ENCODE measurements at regions not wholly inside any gene's neighbourhood (a gene's known extent, or its start where the extent isn't known, plus 50 kb on each side); places are given as distances from the start of the nearest gene placed in this dataset.

DNA sequence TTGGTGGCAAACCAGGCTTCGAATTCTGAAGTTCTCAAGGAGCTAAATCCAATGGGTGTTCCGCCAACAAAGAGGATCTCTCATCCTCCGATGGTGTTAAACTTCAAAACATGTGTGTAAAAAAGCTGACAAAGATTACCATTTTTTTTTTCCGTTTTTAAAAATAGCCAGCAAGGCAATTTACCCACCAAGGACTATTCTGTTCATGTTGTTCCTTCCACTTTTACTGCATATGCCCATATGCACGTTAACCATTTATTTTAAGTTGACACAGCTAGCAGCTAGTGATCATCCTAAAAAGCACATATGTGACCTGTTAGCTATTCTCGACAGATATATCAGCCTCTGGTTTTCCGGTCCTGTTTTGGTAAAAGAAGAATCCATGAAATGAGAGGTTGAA lies 326.7 kb downstream of the PLK2 start:
- H3K4me3 ChIP-seq (ENCODE audit: insufficient read length, low read depth) = no peak overlapping the region
- no peaks in the 10 kb centered on the region for H3K36me3 ChIP-seq (ENCODE audit: insufficient read depth, insufficient read length, low read length)
- no peak overlapping the region for H3K9ac ChIP-seq (ENCODE audit: insufficient read length, low read depth)
- no peak for DNase-seq (ENCODE audit: low read depth, low spot score)
- no peaks in the 10 kb centered on the region for H3K27me3 ChIP-seq (ENCODE audit: insufficient read depth, insufficient read length)
- TF ChIP-seq YY1 (IDR thresholded peaks at IDR 0.05; ENCODE audit: insufficient read depth, insufficient read length) (no peak), ZNF274 (IDR thresholded peaks at IDR 0.05; ENCODE audit: low read depth, low read length) (no peak), SUZ12 (IDR thresholded peaks at IDR 0.05; ENCODE audit: extremely low read depth, insufficient read depth, insufficient read length) (no peak)
- no peaks in the 10 kb centered on the region for H3K9me3 ChIP-seq (ENCODE audit: insufficient read depth, low read length)
- H3K4me1 ChIP-seq (ENCODE audit: insufficient read depth, insufficient read length) = no peaks in the 10 kb centered on the region

DNA sequence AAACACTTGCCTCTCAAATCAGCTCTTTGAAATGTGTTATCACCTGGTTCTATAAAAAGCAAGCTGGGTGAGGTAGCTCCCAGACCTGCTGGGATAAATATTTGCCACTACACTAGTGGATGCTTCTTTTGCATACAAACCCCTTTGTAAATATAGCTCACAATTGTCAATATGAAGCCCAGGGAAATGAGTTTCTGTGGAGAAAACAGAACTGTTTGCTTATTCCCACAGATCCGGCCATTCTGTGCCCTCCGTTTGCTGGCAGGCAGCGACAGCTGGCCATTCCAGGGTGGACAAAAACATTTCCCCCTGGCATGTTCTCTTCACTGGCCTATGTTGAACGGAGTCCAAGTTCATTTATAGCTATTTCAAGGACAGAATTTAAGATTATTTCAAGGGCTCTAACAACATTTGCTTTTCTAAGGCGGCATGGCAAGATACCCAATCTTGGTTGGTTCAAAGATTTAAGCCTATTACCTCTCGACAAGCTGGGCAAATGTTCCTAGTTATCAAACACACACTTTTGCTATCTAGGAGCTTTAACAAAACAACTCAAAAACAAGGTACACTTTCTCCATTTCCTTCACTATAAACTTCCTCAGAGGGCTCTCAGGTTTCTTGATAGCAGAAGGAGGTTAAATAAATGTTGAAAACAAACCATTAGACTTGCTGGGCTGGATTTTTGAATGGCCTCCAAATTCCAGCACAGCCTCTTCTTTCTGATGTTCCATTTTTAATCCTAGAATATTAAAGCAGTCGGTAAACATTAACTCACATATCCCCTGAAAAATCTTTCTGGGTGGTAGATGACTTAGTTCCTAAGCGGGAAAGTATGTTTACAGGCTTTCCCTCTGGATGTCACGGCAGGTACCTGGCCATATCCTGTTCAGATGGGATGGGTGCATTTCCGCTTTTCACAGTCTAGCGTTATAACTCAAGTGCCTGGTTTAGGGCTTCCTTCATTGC lies 332.3 kb downstream of the PLK2 start:
- no peaks in the 10 kb centered on the region for H3K27me3 ChIP-seq (ENCODE audit: insufficient read depth, insufficient read length)
- no peaks in the 10 kb centered on the region for H3K4me1 ChIP-seq (ENCODE audit: insufficient read depth, insufficient read length)
- no peak overlapping the region for H3K9ac ChIP-seq (ENCODE audit: insufficient read length, low read depth)
- no peak overlapping the region for H3K4me3 ChIP-seq (ENCODE audit: insufficient read length, low read depth)
- H3K36me3 ChIP-seq (ENCODE audit: insufficient read depth, insufficient read length, low read length) = no peaks in the 10 kb centered on the region
- DNase-seq (ENCODE audit: low read depth, low spot score) = no peak
- H3K9me3 ChIP-seq (ENCODE audit: insufficient read depth, low read length) = no peaks in the 10 kb centered on the region
- TF ChIP-seq SUZ12 (IDR thresholded peaks at IDR 0.05; ENCODE audit: extremely low read depth, insufficient read depth, insufficient read length) = no peak
- TF ChIP-seq YY1 (IDR thresholded peaks at IDR 0.05; ENCODE audit: insufficient read depth, insufficient read length) = no peak
- TF ChIP-seq ZNF274 (IDR thresholded peaks at IDR 0.05; ENCODE audit: low read depth, low read length) = no peak

DNA sequence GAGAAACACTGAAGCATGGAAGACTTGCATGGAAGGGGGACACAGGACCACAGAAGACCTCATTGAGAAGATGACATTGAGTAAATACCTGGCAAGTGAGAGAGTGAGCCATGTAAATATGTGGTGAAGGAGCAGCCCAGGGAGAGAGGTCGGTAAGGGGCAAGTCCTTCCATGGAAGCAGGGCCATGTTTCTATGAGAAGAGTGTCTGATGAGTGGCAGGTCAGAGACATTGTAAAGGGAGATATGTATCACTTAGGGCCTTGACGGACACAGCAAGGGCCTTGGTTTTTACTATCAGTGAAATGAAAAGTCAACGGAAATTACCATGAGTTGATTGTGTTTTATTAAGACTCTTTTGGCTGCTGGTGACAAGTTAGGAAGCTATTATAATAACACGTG lies 336.4 kb downstream of the PLK2 start:
- Histone ChIP-seq H3K9ac (ENCODE audit: insufficient read length, low read depth) (no peak overlapping the region), H3K4me3 (ENCODE audit: insufficient read length, low read depth) (no peak overlapping the region), H3K9me3 (ENCODE audit: insufficient read depth, low read length) (no peaks in the 10 kb centered on the region), H3K4me1 (ENCODE audit: insufficient read depth, insufficient read length) (no peaks in the 10 kb centered on the region), H3K27me3 (ENCODE audit: insufficient read depth, insufficient read length) (no peaks in the 10 kb centered on the region), H3K36me3 (ENCODE audit: insufficient read depth, insufficient read length, low read length) (no peaks in the 10 kb centered on the region)
- no peak for DNase-seq (ENCODE audit: low read depth, low spot score)
- TF ChIP-seq ZNF274 (IDR thresholded peaks at IDR 0.05; ENCODE audit: low read depth, low read length) = no peak
- no peak for TF ChIP-seq YY1 (IDR thresholded peaks at IDR 0.05; ENCODE audit: insufficient read depth, insufficient read length)
- TF ChIP-seq SUZ12 (IDR thresholded peaks at IDR 0.05; ENCODE audit: extremely low read depth, insufficient read depth, insufficient read length) = no peak

DNA sequence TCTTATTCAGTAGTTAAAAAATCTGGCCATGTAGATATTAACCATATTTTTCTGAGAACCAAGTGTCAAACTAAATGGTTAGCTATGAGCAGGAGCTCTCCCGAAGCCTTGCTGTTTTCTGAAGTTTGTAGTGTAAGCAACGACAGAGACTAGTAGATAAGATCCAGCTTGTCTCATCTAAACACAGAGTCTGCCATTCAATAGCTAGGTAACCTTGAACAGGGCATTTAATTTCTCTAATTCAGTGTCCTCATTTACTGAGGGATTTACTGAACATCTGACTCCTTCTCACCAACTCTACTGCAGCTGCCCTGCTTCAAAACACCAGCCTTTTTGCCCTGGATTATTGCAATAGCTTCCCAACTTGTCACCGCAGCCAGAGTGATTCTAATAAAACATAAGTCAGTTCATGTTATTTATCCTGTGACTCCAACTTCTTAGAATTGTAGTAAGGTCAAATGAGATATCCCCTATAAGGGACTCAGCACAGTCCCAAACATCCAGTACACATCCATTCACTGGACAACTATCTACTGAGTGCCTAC lies 337.0 kb downstream of the PLK2 start:
- Histone ChIP-seq H3K9me3 (ENCODE audit: insufficient read depth, low read length) (no peaks in the 10 kb centered on the region), H3K9ac (ENCODE audit: insufficient read length, low read depth) (no peak overlapping the region), H3K36me3 (ENCODE audit: insufficient read depth, insufficient read length, low read length) (no peaks in the 10 kb centered on the region), H3K4me3 (ENCODE audit: insufficient read length, low read depth) (no peak overlapping the region), H3K27me3 (ENCODE audit: insufficient read depth, insufficient read length) (no peaks in the 10 kb centered on the region), H3K4me1 (ENCODE audit: insufficient read depth, insufficient read length) (no peaks in the 10 kb centered on the region)
- TF ChIP-seq YY1 (IDR thresholded peaks at IDR 0.05; ENCODE audit: insufficient read depth, insufficient read length) = no peak
- TF ChIP-seq ZNF274 (IDR thresholded peaks at IDR 0.05; ENCODE audit: low read depth, low read length) = no peak
- no peak for TF ChIP-seq SUZ12 (IDR thresholded peaks at IDR 0.05; ENCODE audit: extremely low read depth, insufficient read depth, insufficient read length)
- DNase-seq (ENCODE audit: low read depth, low spot score) = no peak

DNA sequence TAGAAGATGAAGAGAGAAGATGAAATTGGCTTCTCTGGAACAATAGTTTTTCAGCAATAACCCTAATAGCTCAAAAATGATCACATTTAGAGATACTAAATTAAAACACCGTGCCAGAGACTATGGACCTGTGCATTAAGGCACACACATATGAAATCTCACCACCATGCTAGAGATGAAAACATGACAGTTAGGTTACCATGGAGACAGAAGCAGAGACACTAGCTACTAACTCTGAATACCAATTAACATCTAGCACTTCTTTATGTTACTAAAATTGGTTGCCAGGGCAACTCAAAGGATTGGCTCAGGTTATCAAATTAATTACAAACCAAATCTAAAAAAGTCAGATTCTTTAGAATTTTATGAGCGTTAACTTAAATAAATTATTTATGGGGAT lies 337.7 kb downstream of the PLK2 start:
- Histone ChIP-seq H3K27me3 (ENCODE audit: insufficient read depth, insufficient read length) (no peaks in the 10 kb centered on the region), H3K36me3 (ENCODE audit: insufficient read depth, insufficient read length, low read length) (no peaks in the 10 kb centered on the region), H3K4me1 (ENCODE audit: insufficient read depth, insufficient read length) (no peaks in the 10 kb centered on the region), H3K9ac (ENCODE audit: insufficient read length, low read depth) (no peak overlapping the region), H3K9me3 (ENCODE audit: insufficient read depth, low read length) (no peaks in the 10 kb centered on the region), H3K4me3 (ENCODE audit: insufficient read length, low read depth) (no peak overlapping the region)
- no peak for DNase-seq (ENCODE audit: low read depth, low spot score)
- TF ChIP-seq ZNF274 (IDR thresholded peaks at IDR 0.05; ENCODE audit: low read depth, low read length) (no peak), SUZ12 (IDR thresholded peaks at IDR 0.05; ENCODE audit: extremely low read depth, insufficient read depth, insufficient read length) (no peak)

DNA sequence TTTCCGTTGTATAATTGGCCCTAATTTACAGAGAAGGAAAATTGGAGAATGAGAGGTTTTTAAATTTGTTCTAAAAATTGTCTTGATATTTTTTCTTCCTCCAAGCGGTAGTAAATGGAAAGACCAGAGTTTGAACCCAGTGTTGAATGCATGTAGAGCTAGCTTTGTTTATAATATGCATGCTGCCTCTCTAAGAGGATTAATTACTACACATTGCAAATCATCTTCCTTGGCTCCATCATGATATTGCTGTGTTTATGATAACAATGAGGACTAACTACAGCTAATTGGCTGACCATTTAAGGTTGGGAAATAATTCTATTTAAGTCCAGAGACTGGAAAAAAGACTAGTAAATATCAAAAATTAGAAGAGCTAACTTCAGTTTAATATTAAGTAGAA lies 338.5 kb downstream of the PLK2 start:
- H3K4me1 ChIP-seq (ENCODE audit: insufficient read depth, insufficient read length) = no peaks in the 10 kb centered on the region
- no peak overlapping the region for H3K4me3 ChIP-seq (ENCODE audit: insufficient read length, low read depth)
- H3K9me3 ChIP-seq (ENCODE audit: insufficient read depth, low read length) = no peaks in the 10 kb centered on the region
- H3K27me3 ChIP-seq (ENCODE audit: insufficient read depth, insufficient read length) = no peaks in the 10 kb centered on the region
- TF ChIP-seq SUZ12 (IDR thresholded peaks at IDR 0.05; ENCODE audit: extremely low read depth, insufficient read depth, insufficient read length) (no peak), YY1 (IDR thresholded peaks at IDR 0.05; ENCODE audit: insufficient read depth, insufficient read length) (no peak), ZNF274 (IDR thresholded peaks at IDR 0.05; ENCODE audit: low read depth, low read length) (no peak)
- DNase-seq (ENCODE audit: low read depth, low spot score) = no peak
- no peak overlapping the region for H3K9ac ChIP-seq (ENCODE audit: insufficient read length, low read depth)
- no peaks in the 10 kb centered on the region for H3K36me3 ChIP-seq (ENCODE audit: insufficient read depth, insufficient read length, low read length)

DNA sequence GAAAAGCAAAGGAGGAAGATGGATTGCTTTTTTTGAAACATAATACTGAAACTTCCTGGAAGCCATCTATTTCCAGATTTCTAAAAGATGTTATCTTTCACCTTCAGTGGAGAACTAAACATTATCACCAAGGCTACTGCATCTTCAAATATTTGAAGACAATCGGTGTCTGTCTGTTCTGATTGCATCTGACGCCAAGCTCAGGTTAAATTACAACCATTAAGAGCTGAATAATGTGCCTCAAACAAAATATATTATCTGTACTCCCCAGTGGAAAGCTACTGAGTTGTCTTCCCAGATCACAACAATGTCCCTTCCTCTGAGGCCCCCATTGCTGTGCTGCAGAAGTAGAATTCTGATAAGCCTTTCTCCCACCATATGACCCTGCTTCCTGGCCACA lies 342.3 kb downstream of the PLK2 start:
- H3K4me3 ChIP-seq (ENCODE audit: insufficient read length, low read depth) = no peak overlapping the region
- TF ChIP-seq ZNF274 (IDR thresholded peaks at IDR 0.05; ENCODE audit: low read depth, low read length) (no peak), SUZ12 (IDR thresholded peaks at IDR 0.05; ENCODE audit: extremely low read depth, insufficient read depth, insufficient read length) (no peak), YY1 (IDR thresholded peaks at IDR 0.05; ENCODE audit: insufficient read depth, insufficient read length) (no peak)
- no peaks in the 10 kb centered on the region for H3K9me3 ChIP-seq (ENCODE audit: insufficient read depth, low read length)
- DNase-seq (ENCODE audit: low read depth, low spot score) = no peak
- no peaks in the 10 kb centered on the region for H3K27me3 ChIP-seq (ENCODE audit: insufficient read depth, insufficient read length)
- H3K36me3 ChIP-seq (ENCODE audit: insufficient read depth, insufficient read length, low read length) = no peaks in the 10 kb centered on the region
- no peak overlapping the region for H3K9ac ChIP-seq (ENCODE audit: insufficient read length, low read depth)
- no peaks in the 10 kb centered on the region for H3K4me1 ChIP-seq (ENCODE audit: insufficient read depth, insufficient read length)
